ENCODE measurements at regions not wholly inside any gene's neighbourhood (a gene's known extent, or its start where the extent isn't known, plus 50 kb on each side); places are given as distances from the start of the nearest gene placed in this dataset.

DNA sequence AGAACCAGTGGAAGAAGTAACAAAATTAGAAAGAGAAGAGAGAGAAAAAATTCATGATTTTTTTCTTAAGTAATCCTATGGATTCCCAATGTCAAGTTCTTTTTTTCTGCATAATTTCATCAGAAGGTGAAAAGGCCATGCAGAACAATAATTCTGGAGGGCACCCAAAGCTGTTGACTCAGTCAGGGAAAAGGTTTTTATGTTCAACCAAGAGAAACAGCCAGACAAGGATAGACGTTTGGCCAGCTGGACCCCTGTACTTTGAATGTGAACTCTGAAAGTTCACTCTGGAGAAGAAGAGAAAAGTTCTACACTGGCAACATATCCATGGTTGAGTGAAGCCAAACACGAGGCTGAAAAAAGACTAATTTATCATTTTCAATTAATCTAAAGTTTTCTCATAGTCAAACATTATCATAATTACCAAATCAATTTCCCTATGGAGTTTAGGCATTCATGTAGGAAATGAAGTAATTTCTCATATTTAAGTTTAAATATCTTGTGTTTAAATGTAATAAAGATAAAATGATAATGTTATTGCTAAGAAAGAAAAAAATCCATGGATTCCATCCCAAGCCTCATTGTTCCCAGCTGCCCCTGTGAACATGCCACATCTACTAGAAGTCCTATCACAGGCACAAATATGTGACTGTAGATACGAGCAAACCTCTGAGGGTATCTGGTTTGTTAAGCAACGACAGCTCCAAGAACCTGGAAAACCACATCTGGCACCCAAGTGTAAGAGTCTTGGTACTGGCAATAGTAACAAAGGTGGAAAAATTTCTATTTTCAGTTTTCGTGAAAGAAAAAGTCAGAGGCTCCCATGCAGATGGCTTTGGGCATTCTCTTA, 742.7 kb upstream of the ACVR2A start:
- no peak for DNase-seq (ENCODE audit: insufficient read length, low spot score)
- no peak for FAIRE-seq

DNA sequence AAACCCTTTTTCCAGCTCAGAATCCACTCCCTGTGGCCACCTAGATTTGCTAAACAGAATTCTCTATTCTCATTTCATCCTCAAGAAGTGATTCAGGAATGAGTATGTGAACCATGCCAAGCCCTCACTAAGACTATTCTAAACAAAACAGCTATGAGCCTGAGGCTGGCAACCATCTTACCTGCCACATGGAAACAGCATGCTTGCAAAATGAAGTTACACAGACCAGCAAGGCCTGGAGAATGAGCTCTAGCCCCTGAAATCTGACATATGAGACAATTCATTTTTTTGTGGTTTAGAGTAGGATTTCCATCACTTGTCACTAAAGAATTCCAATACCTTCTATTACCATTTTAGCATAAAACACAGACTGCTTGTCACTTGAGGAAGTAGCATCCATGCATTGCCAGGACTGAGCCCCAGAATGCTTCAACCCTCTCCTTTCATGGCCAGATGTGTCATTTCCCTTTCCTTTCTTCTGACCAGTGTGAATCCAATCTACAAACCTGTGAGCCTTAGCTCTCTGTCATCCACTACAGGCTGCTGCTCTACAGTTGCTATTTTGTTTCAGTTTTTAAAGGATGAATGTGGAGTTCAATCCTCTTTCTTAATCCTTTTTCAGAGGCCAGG, 744.3 kb upstream of the ACVR2A start:
- FAIRE-seq (no peak), DNase-seq (ENCODE audit: insufficient read length, low spot score) (no peak)

- DNase-seq (ENCODE audit: insufficient read length, low spot score) (no peak), FAIRE-seq (no peak)
Observed at GRCh38 chr2:147099845-147100244, 745.0 kb upstream of the ACVR2A start.

DNA sequence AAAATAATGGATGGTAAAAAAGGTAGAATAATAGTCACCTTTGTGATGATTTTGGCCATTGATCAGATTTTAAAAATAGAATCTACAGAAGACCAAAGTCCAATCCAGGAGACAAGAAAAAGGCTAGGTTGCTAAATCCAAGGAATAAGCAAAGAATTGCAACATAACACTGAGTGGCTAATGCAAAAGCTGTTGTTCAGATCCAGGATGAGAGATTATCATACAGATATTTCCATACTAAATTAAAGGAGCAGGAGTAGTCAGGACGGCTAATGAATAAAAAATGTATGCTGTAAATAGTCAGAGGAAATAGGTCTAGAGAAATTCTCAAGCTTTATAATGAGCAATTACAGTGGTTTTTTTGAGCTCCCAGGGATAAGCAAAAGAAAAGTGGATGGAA, 745.9 kb upstream of the ACVR2A start:
- FAIRE-seq, result no peak
- DNase-seq (ENCODE audit: insufficient read length, low spot score), result no peak

DNA sequence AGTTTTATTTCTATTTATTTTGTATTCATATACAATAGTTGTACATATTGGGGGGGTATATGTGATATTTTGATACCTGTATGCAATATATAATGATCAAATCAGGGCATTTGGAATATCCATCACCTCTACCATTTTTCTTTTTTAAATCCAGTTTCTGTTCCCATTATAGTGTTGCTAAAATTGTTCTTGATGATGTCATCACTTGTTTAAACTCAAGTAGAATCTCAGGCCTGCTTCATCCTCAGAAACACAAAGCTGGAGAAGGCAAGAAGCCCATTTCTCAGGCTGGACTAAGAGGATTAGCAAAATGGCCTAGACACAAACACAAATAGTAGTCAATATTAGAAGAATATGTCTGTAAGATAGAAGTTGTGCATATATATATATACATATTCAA, 747.1 kb upstream of the ACVR2A start:
- DNase-seq (ENCODE audit: insufficient read length, low spot score) (no peak), FAIRE-seq (no peak)

DNA sequence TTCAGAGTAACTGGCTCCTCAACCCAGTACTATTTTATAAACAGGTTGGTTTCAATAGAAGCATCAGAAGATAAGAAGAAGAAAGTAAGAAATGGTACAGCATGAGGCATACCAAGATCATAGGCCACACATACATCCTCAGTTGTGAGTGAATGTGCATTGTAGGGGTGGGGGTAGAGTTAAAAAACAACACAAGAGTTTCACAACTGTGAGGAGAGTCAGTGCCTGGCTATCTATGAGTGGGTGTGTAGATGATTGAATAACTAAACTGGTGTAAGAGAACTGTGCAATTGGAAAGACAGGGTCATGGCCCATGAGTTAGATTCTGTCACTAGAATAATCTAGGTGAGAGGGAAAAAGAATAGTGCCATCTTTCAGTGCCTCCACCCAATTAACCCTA, 748.2 kb upstream of the ACVR2A start:
- no peak for DNase-seq (ENCODE audit: insufficient read length, low spot score)
- no peak for FAIRE-seq

DNA sequence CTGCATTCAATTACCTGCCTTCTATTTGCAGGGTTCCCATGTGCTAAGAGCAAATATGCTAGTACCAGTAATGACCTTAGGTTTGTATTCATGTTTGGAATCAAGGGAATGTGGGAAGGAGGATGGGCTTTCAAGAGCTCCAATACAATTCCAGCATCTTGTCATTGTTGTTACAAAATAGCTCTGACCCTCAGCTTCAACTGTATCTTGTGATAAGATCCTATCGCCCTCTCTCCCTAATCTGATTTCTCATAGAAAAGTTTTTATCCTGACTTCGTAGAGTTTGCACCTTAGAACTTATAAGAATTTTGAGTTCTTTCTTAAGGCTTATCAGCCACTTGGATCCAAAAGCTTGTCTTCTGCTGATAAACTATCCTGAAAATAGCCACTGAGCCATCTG, 749.5 kb upstream of the ACVR2A start:
- no peak for DNase-seq (ENCODE audit: insufficient read length, low spot score)
- FAIRE-seq, result no peak

GRCh38 chr2:147094077-147094476, 750.8 kb upstream of the ACVR2A start:
- FAIRE-seq (no peak), DNase-seq (ENCODE audit: insufficient read length, low spot score) (no peak)

GRCh38 chr2:147092266-147092665, 752.6 kb upstream of the ACVR2A start:
- FAIRE-seq, result no peak
- DNase-seq (ENCODE audit: insufficient read length, low spot score), result no peak

GRCh38 chr2:147091448-147091847, 753.4 kb upstream of the ACVR2A start:
- FAIRE-seq (no peak), DNase-seq (ENCODE audit: insufficient read length, low spot score) (no peak)

DNA sequence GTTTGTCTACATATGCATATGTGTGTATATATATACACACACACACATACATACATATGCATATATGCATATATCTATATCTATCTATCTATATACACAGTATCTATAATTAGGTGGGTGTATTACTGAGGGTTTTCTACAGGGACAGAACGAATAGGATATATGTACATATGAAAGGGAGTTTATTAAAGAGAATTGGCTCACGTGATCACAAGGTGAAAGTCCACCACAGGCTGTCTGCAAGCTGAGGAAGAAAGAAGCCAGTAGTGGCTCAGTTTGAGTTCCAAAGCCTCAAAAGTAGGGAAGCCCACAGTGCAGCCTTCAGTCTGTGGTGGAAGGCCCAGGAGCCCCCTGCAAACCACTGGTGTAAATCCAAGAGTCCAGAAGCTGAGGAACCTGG, 756.0 kb upstream of the ACVR2A start:
- DNase-seq (ENCODE audit: insufficient read length, low spot score), result no peak

GRCh38 chr2:147086715-147087114, 758.1 kb upstream of the ACVR2A start:
- FAIRE-seq, result no peak
- no peak for DNase-seq (ENCODE audit: insufficient read length, low spot score)

More for the DNA sequence above, 756.0 kb upstream of the ACVR2A start:
- FAIRE-seq, result no peak

DNA sequence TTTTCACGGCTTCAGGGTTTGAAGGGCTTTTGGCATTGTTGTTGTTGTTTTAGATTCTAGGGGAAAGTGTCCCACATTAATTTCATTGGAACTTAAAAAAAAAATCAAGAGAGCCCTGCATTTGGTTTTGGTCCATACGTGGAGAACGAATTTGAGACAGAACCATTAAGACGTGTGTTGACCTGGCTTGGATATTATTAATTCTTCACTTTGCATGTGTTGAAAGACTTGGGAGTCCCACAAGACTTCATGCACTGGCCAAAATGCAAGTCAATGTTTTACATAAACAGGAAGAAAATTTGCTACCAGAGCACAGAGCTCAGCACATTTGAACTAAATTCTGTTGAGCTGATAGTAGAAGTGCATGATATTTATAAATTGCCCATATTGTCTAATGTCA, 761.2 kb upstream of the ACVR2A start:
- no peak for FAIRE-seq
- DNase-seq (ENCODE audit: insufficient read length, low spot score), result no peak

DNA sequence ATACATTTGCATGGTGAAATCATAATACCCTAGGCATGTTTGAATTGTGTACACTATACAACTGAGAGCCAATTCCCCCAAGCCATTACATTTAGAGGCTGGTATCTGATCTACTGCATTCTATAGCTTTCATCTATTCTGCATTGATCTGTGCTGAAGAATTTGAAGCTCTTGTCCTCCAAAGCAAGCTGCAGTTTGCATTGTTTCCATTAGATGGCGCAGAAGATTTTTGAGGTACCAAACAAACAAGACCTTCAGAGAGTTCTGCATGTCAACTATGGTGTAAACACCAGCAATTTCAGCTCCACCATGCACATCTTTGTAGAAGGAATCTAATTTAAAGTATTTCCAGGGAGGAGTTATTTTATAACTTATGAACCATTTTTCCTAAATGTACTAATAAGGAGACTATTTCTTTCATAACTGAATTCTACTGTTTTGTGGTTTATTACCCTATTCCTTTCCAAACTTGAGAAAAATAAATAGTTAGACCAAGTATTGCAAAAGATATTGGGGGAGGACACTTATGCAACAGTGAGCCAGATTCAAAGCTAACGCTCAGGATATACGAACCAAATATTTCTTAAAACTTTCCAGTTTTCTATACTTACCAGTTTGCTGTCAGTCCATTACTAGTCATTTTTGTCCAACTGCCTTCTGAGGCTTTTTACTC, 761.8 kb upstream of the ACVR2A start:
- FAIRE-seq (peak; percentile 93), DNase-seq (ENCODE audit: insufficient read length, low spot score) (peak; percentile 63)

DNA sequence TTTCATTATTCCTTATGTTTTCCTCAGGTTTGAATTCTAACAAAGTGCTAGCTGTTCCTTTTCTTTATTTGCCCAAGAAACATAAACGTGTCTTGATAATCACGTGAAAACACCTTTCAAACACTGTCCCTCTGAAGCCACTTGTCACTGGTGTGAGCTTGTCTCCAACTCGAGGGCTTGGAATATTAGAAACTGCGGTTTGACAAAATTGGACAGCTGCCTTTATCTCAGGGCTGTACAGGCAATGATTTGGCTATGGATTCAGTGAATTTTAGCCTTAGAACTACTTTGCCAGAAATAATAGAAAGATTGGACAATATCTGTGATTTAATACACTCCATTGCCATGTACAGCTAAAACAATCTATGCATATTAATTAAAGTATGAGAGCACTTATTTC, 763.0 kb upstream of the ACVR2A start:
- DNase-seq (ENCODE audit: insufficient read length, low spot score) (no peak), FAIRE-seq (no peak)

GRCh38 chr2:147076634-147077033, 768.2 kb upstream of the ACVR2A start:
- FAIRE-seq (no peak), DNase-seq (ENCODE audit: insufficient read length, low spot score) (no peak)

DNA sequence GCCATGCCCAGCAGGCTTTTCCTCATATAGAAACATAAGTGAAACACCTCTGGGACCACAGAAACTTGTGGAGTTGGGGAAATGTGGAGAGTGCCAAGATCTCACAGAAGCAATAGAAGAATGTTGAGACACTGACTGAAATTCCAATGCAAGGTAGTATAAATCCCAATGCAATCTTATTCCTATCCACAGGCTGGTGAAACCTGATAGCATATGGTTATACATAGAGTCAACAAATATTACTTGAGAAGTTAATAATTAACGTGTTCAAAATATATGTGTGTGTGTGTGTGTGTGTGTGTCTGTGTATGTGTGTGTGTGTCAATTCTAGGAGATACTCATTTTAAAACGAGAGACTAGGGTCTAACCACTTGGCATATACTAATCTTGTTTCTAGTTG, 776.8 kb upstream of the ACVR2A start:
- FAIRE-seq (no peak), DNase-seq (ENCODE audit: insufficient read length, low spot score) (no peak)

- DNase-seq (ENCODE audit: insufficient read length, low spot score) (no peak), FAIRE-seq (no peak)
Observed at GRCh38 chr2:147067136-147067535, 777.7 kb upstream of the ACVR2A start.

GRCh38 chr2:147062073-147062472, 782.8 kb upstream of the ACVR2A start:
- no peak for FAIRE-seq
- no peak for DNase-seq (ENCODE audit: insufficient read length, low spot score)

DNA sequence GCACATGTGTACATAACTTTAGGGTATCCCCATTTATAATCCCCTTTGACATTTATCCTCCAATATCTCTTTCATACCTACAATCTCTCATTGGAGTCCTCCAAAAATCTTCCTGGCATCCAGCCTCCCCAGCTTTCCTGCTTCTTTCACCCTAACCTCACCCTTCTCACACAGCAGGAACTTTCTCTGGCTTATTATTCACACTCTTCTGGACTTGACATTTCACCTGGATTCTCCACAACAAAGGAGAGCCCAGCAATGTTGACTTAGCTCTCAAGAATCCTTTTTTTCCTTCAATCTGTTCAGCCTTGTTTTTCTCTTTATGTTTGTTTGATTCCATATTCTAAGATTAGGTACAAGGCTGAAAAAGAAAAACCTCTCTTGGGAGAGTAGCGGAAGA, 783.6 kb upstream of the ACVR2A start:
- FAIRE-seq (no peak), DNase-seq (ENCODE audit: insufficient read length, low spot score) (no peak)

- FAIRE-seq (no peak), DNase-seq (ENCODE audit: insufficient read length, low spot score) (no peak)
Observed at GRCh38 chr2:147057892-147058490, 786.8 kb upstream of the ACVR2A start.

Measured in GM19239 (cell line).